Muscle of leg (tissue), 3 donors: ENCODE measurements at regions not wholly inside any gene's neighbourhood (a gene's known extent, or its start where the extent isn't known, plus 50 kb on each side); places are given as distances from the start of the nearest gene placed in this dataset.

Experiments used
- DNase-seq: peaks from one replicate; pipeline ENCODE4 v3.0.0; 2013
- H3K27ac ChIP-seq: one replicate; pipeline ENCODE4 v1.5.1; 2013; ENCODE audit warnings: mild to moderate bottlenecking, low read length, control low read depth
- H3K27me3 ChIP-seq: one replicate; pipeline ENCODE4 v1.6.1; 2013; ENCODE audit warnings: low read length; ENCODE audit not compliant: control insufficient read depth, insufficient read depth
- H3K36me3 ChIP-seq: one replicate; pipeline ENCODE4 v1.6.1; 2013; ENCODE audit warnings: low read length; ENCODE audit not compliant: control insufficient read depth, insufficient read depth
- H3K4me1 ChIP-seq: one replicate; pipeline ENCODE4 v1.6.1; 2013; ENCODE audit warnings: low read length; ENCODE audit not compliant: control insufficient read depth, insufficient read depth
- H3K4me3 ChIP-seq: one replicate; pipeline ENCODE4 v1.5.1; 2013; ENCODE audit warnings: low read length, control low read depth
- H3K9me3 ChIP-seq: replicated peaks from 2 replicates; pipeline ENCODE4 v1.6.1; 2013; ENCODE audit warnings: low read depth, low read length; ENCODE audit not compliant: control insufficient read depth
- WGBS: methylation state at CpG from one replicate; pipeline ENCODE4 v1.1.5; 2013; ENCODE audit warnings: missing lambda C conversion rate; ENCODE audit not compliant: insufficient coverage; 5-methylcytosine and 5-hydroxymethylcytosine counted together

DNA sequence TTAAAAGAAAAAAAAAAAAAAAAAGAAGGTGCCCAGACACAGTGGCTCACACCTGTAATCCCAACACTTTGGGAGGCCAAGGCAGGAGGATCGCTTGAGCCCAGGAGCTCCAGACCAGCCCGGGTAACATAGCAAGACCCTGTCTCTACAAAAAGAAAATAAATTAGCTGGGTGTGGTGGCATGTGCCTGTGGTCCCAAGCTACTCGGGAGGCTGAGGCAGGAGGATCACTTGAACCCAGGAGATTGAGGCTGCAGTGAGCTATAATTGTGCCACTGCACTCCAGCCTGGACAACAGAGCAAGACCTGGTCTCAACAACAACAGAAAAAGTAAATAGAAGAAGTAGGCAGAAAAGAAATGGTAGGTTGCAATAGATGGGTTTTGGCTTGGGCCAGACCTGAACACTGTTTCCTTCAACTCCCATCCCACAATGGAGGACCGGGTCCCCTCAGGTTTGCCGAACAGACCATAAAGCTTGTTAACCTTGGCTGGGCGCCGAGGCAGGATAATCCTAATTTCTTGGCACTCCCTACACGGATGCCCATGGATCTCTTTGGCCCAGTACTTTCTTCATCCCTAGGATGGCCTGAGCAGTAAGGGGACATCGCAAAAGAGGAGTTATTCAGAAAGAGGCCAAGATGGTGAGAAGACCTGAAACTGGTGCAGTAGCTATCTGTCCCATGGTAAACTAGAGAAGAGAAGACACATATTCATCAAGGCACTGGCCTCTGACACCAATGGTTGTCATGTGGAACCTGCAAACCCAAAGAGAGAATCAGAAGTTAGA lies 165.5 kb upstream of the CCND2 start:
- DNase-seq, result no peak
- Histone ChIP-seq H3K4me3 (no peak overlapping the region), H3K9me3 (no peaks in the 10 kb centered on the region), H3K4me1 (peaks cover 19% of the 10 kb centered on the region), H3K36me3 (no peaks in the 10 kb centered on the region), H3K27me3 (peaks cover 3% of the 10 kb centered on the region), H3K27ac (no peak overlapping the region)
- 89% methylated on average over 6 of the region's 9 CpGs for WGBS

DNA sequence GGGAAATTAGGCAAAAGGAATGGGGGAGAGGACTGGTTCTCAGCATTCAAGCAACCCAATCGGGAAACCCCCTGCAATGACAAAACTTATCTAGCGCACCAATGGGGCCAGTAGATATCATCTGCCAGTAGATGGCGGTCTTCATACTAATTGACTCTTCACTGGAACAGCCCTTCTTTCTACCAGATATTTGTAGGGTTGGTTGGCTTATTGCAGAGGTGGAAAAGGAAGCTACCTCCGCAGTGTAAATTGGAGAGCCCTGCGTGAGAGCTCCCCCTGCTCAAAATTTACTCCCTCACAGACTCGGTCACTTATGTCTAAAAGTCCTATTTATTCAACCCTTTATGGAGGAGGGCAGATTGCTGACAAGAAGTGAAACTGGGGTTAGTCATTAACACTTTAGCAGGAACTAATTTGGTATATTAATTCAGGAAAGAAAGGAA lies 166.1 kb upstream of the CCND2 start:
- no peak overlapping the region for H3K27ac ChIP-seq
- no peak overlapping the region for H3K4me3 ChIP-seq
- H3K4me1 ChIP-seq, result peaks cover 17% of the 10 kb centered on the region
- DNase-seq, result peak; percentile 85
- WGBS, result no CpG with 5 or more reads among the region's 6 CpGs
- H3K36me3 ChIP-seq, result no peaks in the 10 kb centered on the region
- H3K9me3 ChIP-seq, result no peaks in the 10 kb centered on the region
- peaks cover 3% of the 10 kb centered on the region for H3K27me3 ChIP-seq

- Histone ChIP-seq H3K9me3 (no peaks in the 10 kb centered on the region), H3K4me1 (peaks cover 12% of the 10 kb centered on the region), H3K27ac (no peak overlapping the region), H3K4me3 (no peak overlapping the region), H3K27me3 (peaks cover 3% of the 10 kb centered on the region), H3K36me3 (no peaks in the 10 kb centered on the region)
- no peak for DNase-seq
- 88% methylated on average over 2 of the region's 8 CpGs for WGBS
Observed at GRCh38 chr12:4106621-4107020, 166.9 kb upstream of the CCND2 start.

GRCh38 chr12:4104722-4105244 lies 168.8 kb upstream of the CCND2 start:
- Histone ChIP-seq H3K9me3 (no peaks in the 10 kb centered on the region), H3K27ac (no peak overlapping the region)
- WGBS, result 86% methylated on average over 2 of the region's 9 CpGs

GRCh38 chr12:4099276-4099675 lies 174.3 kb upstream of the CCND2 start:
- no peaks in the 10 kb centered on the region for H3K36me3 ChIP-seq
- WGBS, result no CpG with 5 or more reads among the region's 3 CpGs
- no peak overlapping the region for H3K27ac ChIP-seq
- H3K4me3 ChIP-seq, result no peak overlapping the region
- no peaks in the 10 kb centered on the region for H3K4me1 ChIP-seq
- H3K27me3 ChIP-seq, result peaks cover 2% of the 10 kb centered on the region
- H3K9me3 ChIP-seq, result no peaks in the 10 kb centered on the region
- DNase-seq, result no peak

More at GRCh38 chr12:4104722-4105244, 168.8 kb upstream of the CCND2 start:
- Histone ChIP-seq H3K4me1 (no peaks in the 10 kb centered on the region), H3K36me3 (no peaks in the 10 kb centered on the region), H3K27me3 (no peaks in the 10 kb centered on the region), H3K4me3 (no peak overlapping the region)
- DNase-seq, result no peak

GRCh38 chr12:4091016-4091743 lies 182.4 kb upstream of the CCND2 start:
- peaks cover 26% of the 10 kb centered on the region for H3K4me1 ChIP-seq
- H3K36me3 ChIP-seq, result no peaks in the 10 kb centered on the region
- DNase-seq, result peak; percentile 38
- H3K27me3 ChIP-seq, result no peaks in the 10 kb centered on the region
- no peak overlapping the region for H3K4me3 ChIP-seq
- 47% methylated on average over 4 of the region's 5 CpGs for WGBS
- H3K9me3 ChIP-seq, result no peaks in the 10 kb centered on the region
- no peak overlapping the region for H3K27ac ChIP-seq

- Histone ChIP-seq H3K36me3 (no peaks in the 10 kb centered on the region), H3K27ac (peak overlapping the region; percentile 57), H3K4me3 (no peak overlapping the region), H3K4me1 (peaks cover 26% of the 10 kb centered on the region), H3K27me3 (no peaks in the 10 kb centered on the region), H3K9me3 (no peaks in the 10 kb centered on the region)
- DNase-seq, result peak; percentile 38
- no CpG with 5 or more reads among the region's 3 CpGs for WGBS
Observed at GRCh38 chr12:4089956-4090355, 183.6 kb upstream of the CCND2 start.

- Histone ChIP-seq H3K9me3 (no peaks in the 10 kb centered on the region), H3K36me3 (no peaks in the 10 kb centered on the region), H3K27ac (peak overlapping the region; percentile 57), H3K4me1 (peaks cover 30% of the 10 kb centered on the region), H3K27me3 (no peaks in the 10 kb centered on the region), H3K4me3 (no peak overlapping the region)
- 14% methylated on average over 5 of the region's 5 CpGs for WGBS
- DNase-seq, result peak; percentile 91
Observed at GRCh38 chr12:4089121-4089606, 184.4 kb upstream of the CCND2 start.

GRCh38 chr12:4088451-4088850 lies 185.1 kb upstream of the CCND2 start:
- DNase-seq, result peak; percentile 58
- Histone ChIP-seq H3K4me3 (no peak overlapping the region), H3K27me3 (no peaks in the 10 kb centered on the region), H3K9me3 (no peaks in the 10 kb centered on the region), H3K36me3 (no peaks in the 10 kb centered on the region), H3K4me1 (peaks cover 30% of the 10 kb centered on the region), H3K27ac (peak overlapping the region; percentile 57)
- WGBS, result 80% methylated on average over 1 of the region's 9 CpGs

DNA sequence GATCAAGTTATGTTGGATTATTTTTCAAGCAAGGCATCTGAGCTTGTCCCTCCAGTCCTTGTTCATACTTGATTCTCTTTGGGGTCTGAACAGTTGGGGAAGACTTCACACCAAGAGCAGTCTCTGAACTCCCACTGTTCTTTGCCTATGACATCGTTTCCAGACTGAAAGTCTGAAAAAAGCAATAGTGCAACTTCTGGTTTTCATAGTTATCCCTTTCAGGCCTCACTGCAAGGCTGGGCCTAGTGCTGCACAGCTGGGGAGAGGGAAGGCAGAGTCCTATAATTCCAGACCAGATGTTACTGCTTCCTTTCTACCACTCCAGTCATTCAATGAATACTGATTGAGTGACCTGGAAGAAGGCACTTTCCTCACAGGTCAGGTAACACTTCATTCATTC lies 187.1 kb upstream of the CCND2 start:
- Histone ChIP-seq H3K4me3 (no peak overlapping the region), H3K4me1 (peaks cover 29% of the 10 kb centered on the region), H3K27me3 (peaks cover 2% of the 10 kb centered on the region), H3K27ac (peak overlapping the region; percentile 6), H3K9me3 (no peaks in the 10 kb centered on the region), H3K36me3 (no peaks in the 10 kb centered on the region)
- WGBS, result 14% methylated on average over 1 of the region's 1 CpG
- DNase-seq, result peak; percentile 78
